H1 (cell line): ENCODE measurements at regions not wholly inside any gene's neighbourhood (a gene's known extent, or its start where the extent isn't known, plus 50 kb on each side); places are given as distances from the start of the nearest gene placed in this dataset.

Source experiments
- CTCF ChIA-PET: fragments of 300-600 bp; sonication (Branson Sonifier 250); formaldehyde crosslinking; loops from one replicate; lab custom pipeline; 2021; ENCODE audit not compliant: partially characterized antibody; lab: Charles Lee
- POLR2A ChIA-PET: fragments of 300-600 bp; sonication (Branson Sonifier 250); formaldehyde crosslinking; loops from one replicate; lab custom pipeline; 2021; ENCODE audit warnings: inconsistent platforms; ENCODE audit not compliant: partially characterized antibody; lab: Charles Lee
- DNase-seq, 2 experiments: peaks; one replicate each; pipeline versions ENCODE4 v3.0.0 to v3.0.0-alpha.2; 2010 to 2022; ENCODE audit warnings: low spot score in 2 of 2, low read depth in 1 of 2, mixed read lengths in 1 of 2
- FAIRE-seq: peaks from 2 replicates; lab custom pipeline; 2011; peaks lifted over from hg19 to GRCh38; lab: Jason Lieb, UNC
- H2AFZ ChIP-seq: 2 replicates; pipeline ENCODE4 v1.8.1; 2012; ENCODE audit warnings: low read length, inconsistent platforms
- H2AK5ac ChIP-seq: 2 replicates; pipeline ENCODE4 v1.6.1; 2013; ENCODE audit warnings: low read depth, low read length
- H2BK120ac ChIP-seq: replicated peaks from 2 replicates; pipeline ENCODE3; 2013; ENCODE audit warnings: low read depth, low read length, inconsistent platforms
- H2BK12ac ChIP-seq: 2 replicates; pipeline ENCODE4 v1.6.1; 2013; ENCODE audit warnings: low read depth, low read length
- H2BK15ac ChIP-seq: 2 replicates; pipeline ENCODE4 v1.6.1; 2013; ENCODE audit warnings: low read length
- H2BK20ac ChIP-seq: 2 replicates; pipeline ENCODE4 v1.6.1; 2013; ENCODE audit warnings: low read length
- H2BK5ac ChIP-seq: 2 replicates; pipeline ENCODE4 v1.6.1; 2013; ENCODE audit warnings: low read depth, low read length
- H3K14ac ChIP-seq: 2 replicates; pipeline ENCODE4 v1.6.1; 2013; ENCODE audit warnings: inconsistent platforms; ENCODE audit not compliant: insufficient read length
- H3K18ac ChIP-seq: 2 replicates; pipeline ENCODE4 v1.6.1; 2013; ENCODE audit warnings: low read length; ENCODE audit errors: extremely low read depth
- H3K23ac ChIP-seq: 2 replicates; pipeline ENCODE4 v1.6.1; 2013; ENCODE audit warnings: inconsistent platforms; ENCODE audit not compliant: insufficient read length
- H3K23me2 ChIP-seq: 2 replicates; pipeline ENCODE4 v1.6.1; 2013; ENCODE audit warnings: low read depth, low read length
- H3K27ac ChIP-seq: 2 replicates; pipeline ENCODE4 v1.6.1; 2011; ENCODE audit warnings: low read depth, low read length, inconsistent platforms
- H3K27me3 ChIP-seq, 4 experiments: replicated peaks in 1 of 4; 1 replicate in 1 of 4; 2 replicates in 3 of 4; pipeline versions ENCODE4 v1.6.1 to v1.8.1; 2011 to 2013; ENCODE audit warnings: low read length in 3 of 4, mild to moderate bottlenecking in 3 of 4, inconsistent platforms in 2 of 4, mixed read lengths in 2 of 4, moderate library complexity in 1 of 4; ENCODE audit not compliant: control insufficient read depth in 3 of 4, insufficient read depth in 3 of 4; ENCODE audit errors: extremely low read depth in 1 of 4
- H3K36me3 ChIP-seq, 4 experiments: 2 replicates each; pipeline versions ENCODE4 v1.6.1 to v1.8.1; 2011 to 2013; ENCODE audit warnings: mild to moderate bottlenecking in 4 of 4, low read length in 3 of 4, moderate library complexity in 2 of 4, control low read depth in 1 of 4, inconsistent platforms in 1 of 4; ENCODE audit not compliant: insufficient read depth in 4 of 4, control insufficient read depth in 2 of 4
- H3K4ac ChIP-seq: replicated peaks from 2 replicates; pipeline ENCODE3; 2013; ENCODE audit warnings: low read length, low read depth, mixed read lengths, inconsistent platforms; ENCODE audit not compliant: insufficient read length
- H3K4me1 ChIP-seq, 4 experiments: replicated peaks in 1 of 4; 1 replicate in 1 of 4; 2 replicates in 3 of 4; pipeline versions ENCODE4 v1.6.1 to v1.8.1; 2011 to 2013; ENCODE audit warnings: low read length in 3 of 4, inconsistent platforms in 2 of 4, mixed read lengths in 1 of 4; ENCODE audit not compliant: insufficient read depth in 4 of 4, control insufficient read depth in 3 of 4
- H3K4me2 ChIP-seq, 2 experiments: 2 replicates each; pipeline versions ENCODE4 v1.6.1 to v1.8.1; 2011 to 2013; ENCODE audit warnings: low read depth in 2 of 2, low read length in 2 of 2, control low read depth in 1 of 2, inconsistent platforms in 1 of 2, mild to moderate bottlenecking in 1 of 2; ENCODE audit not compliant: insufficient read depth in 1 of 2
- H3K4me3 ChIP-seq, 4 experiments: fragments of 200-600, 300-600 bp in 1 of 4; sonication (generic), shearing (Covaris generic), sonication (Bioruptor Twin) in 1 of 4; 2 replicates each; pipeline versions ENCODE4 v1.5.1 to v1.8.1; 2011 to 2016; ENCODE audit warnings: low read length in 4 of 4, low read depth in 3 of 4, control low read depth in 2 of 4, inconsistent platforms in 2 of 4, mild to moderate bottlenecking in 2 of 4, mixed read lengths in 1 of 4, moderate library complexity in 1 of 4; ENCODE audit not compliant: insufficient read depth in 2 of 4; ENCODE audit errors: extremely low read depth in 1 of 4
- H3K56ac ChIP-seq: replicated peaks from 2 replicates; pipeline ENCODE3; 2013; ENCODE audit warnings: low read depth, mild to moderate bottlenecking, mixed read lengths, low read length, inconsistent platforms; ENCODE audit not compliant: insufficient read length
- H3K79me1 ChIP-seq: 2 replicates; pipeline ENCODE4 v1.6.1; 2013; ENCODE audit warnings: low read depth, low read length, control low read depth
- H3K79me2 ChIP-seq, 2 experiments: 2 replicates each; pipeline versions ENCODE4 v1.6.1 to v1.8.1; 2012 to 2013; ENCODE audit warnings: low read length in 2 of 2, mild to moderate bottlenecking in 2 of 2, inconsistent platforms in 1 of 2; ENCODE audit not compliant: insufficient read depth in 2 of 2, control insufficient read depth in 1 of 2
- H3K9ac ChIP-seq, 4 experiments: replicated peaks in 1 of 4; 1 replicate in 1 of 4; 2 replicates in 3 of 4; pipeline versions ENCODE4 v1.6.1 to v1.8.1; 2011 to 2013; ENCODE audit warnings: low read depth in 3 of 4, low read length in 3 of 4, control low read depth in 2 of 4, mild to moderate bottlenecking in 2 of 4, moderate library complexity in 2 of 4, inconsistent platforms in 1 of 4; ENCODE audit errors: extremely low read depth in 1 of 4
- H3K9me3 ChIP-seq, 2 experiments: 2 replicates each; pipeline versions ENCODE4 v1.6.1 to v1.8.1; 2012 to 2013; ENCODE audit warnings: mild to moderate bottlenecking in 2 of 2, moderate library complexity in 2 of 2, control low read depth in 1 of 2, inconsistent platforms in 1 of 2, low read depth in 1 of 2, low read length in 1 of 2, mixed read lengths in 1 of 2; ENCODE audit not compliant: insufficient read depth in 2 of 2
- H4K20me1 ChIP-seq, 2 experiments: replicated peaks in 1 of 2; 2 replicates each; pipeline versions ENCODE3 to v1.8.1; 2011 to 2013; ENCODE audit warnings: inconsistent platforms in 2 of 2, low read length in 2 of 2, mild to moderate bottlenecking in 1 of 2; ENCODE audit not compliant: insufficient read depth in 2 of 2, control insufficient read depth in 1 of 2
- H4K5ac ChIP-seq: 2 replicates; pipeline ENCODE4 v1.6.1; 2013; ENCODE audit warnings: low read length, low read depth, mixed read lengths, inconsistent platforms; ENCODE audit not compliant: insufficient read length
- H4K8ac ChIP-seq: 2 replicates; pipeline ENCODE4 v1.8.0; 2013; ENCODE audit warnings: mild to moderate bottlenecking, moderate library complexity, low read length, inconsistent platforms; ENCODE audit not compliant: insufficient read depth; ENCODE audit errors: extremely low read depth
- H4K91ac ChIP-seq: replicated peaks from 2 replicates; pipeline ENCODE3; 2013; ENCODE audit warnings: low read length, mixed read lengths, inconsistent platforms; ENCODE audit not compliant: insufficient read length
- SIRT6 ChIP-seq: IDR thresholded peaks from one replicate; pipeline ENCODE4 v1.7.1; 2012; ENCODE audit warnings: low read length, inconsistent platforms
- WGBS, 2 experiments: shearing (Covaris generic) in 1 of 2; methylation state at CpG; one replicate each; pipeline versions ENCODE4 v1.1.6 to v1.1.7; 2013 to 2015; ENCODE audit warnings: low lambda C conversion rate in 2 of 2, mixed read lengths in 2 of 2, inconsistent platforms in 1 of 2, low coverage in 1 of 2, missing lambda C conversion rate in 1 of 2; ENCODE audit not compliant: insufficient replicate concordance in 2 of 2, insufficient coverage in 1 of 2, insufficient read length in 1 of 2; ENCODE audit errors: extremely low coverage in 1 of 2, missing lambda C conversion rate in 1 of 2; 5-methylcytosine and 5-hydroxymethylcytosine counted together

GRCh38 chr3:10713656-10714055 is 102.4 kb upstream of the SLC6A11 start:
- DNase-seq = no peak
- POLR2A ChIA-PET = no interaction called here
- H4K91ac ChIP-seq = no peak overlapping the region

More at GRCh38 chr3:10713656-10714055, 102.4 kb upstream of the SLC6A11 start:
- H4K8ac ChIP-seq = no peak overlapping the region
- H2BK12ac ChIP-seq = no peak overlapping the region
- no peaks in the 10 kb centered on the region; the same call in 1 of the 2 replicates for H3K23me2 ChIP-seq
- H3K4me1 ChIP-seq = no peaks in the 10 kb centered on the region
- H3K4me3 ChIP-seq = no peak overlapping the region
- H3K9me3 ChIP-seq = 0 out of 4 replicates have a peak, but pooled peaks cover 3 to 4% of the 10 kb centered on the region in 2 experiments
- no peak for FAIRE-seq
- no peak overlapping the region for H2BK5ac ChIP-seq
- H3K4me2 ChIP-seq = no peak overlapping the region
- H3K79me1 ChIP-seq = no peaks in the 10 kb centered on the region
- no peak overlapping the region for H3K9ac ChIP-seq
- peaks cover 0 to 9% of the 10 kb centered on the region in 2 experiments for H4K20me1 ChIP-seq
- no peak overlapping the region for H3K14ac ChIP-seq
- no peak overlapping the region for H3K27ac ChIP-seq
- TF ChIP-seq SIRT6 = no peak
- no peak overlapping the region for H3K23ac ChIP-seq
- no peak overlapping the region for H2AFZ ChIP-seq
- H3K27me3 ChIP-seq = peaks cover 0 to 17% (median 15%) of the 10 kb centered on the region in 4 experiments; a peak in 6 of 7 replicates
- H3K4ac ChIP-seq = no peak overlapping the region
- no peak overlapping the region for H2AK5ac ChIP-seq
- no peak overlapping the region for H2BK120ac ChIP-seq
- no peak overlapping the region for H2BK20ac ChIP-seq
- H2BK15ac ChIP-seq = no peak overlapping the region
- CTCF ChIA-PET = interaction anchor here (1.7 kb wide), 1 partner anchor 346 kb away, joined by 3 read pairs; no protein-coding TSS in a partner anchor
- no peak overlapping the region for H3K56ac ChIP-seq
- 82% methylated on average over 6 of the region's 6 CpGs; no CpG with 5 or more reads in 1 of the 2 experiments for WGBS, 2 experiments
- no peak overlapping the region for H3K18ac ChIP-seq
- H3K79me2 ChIP-seq = no peaks in the 10 kb centered on the region
- no peaks in the 10 kb centered on the region for H3K36me3 ChIP-seq
- H4K5ac ChIP-seq = no peak overlapping the region
